GM21717 (cell line): ENCODE measurements at regions not wholly inside any gene's neighbourhood (a gene's known extent, or its start where the extent isn't known, plus 50 kb on each side); places are given as distances from the start of the nearest gene placed in this dataset.

ENCODE experiments used
- ATAC-seq: cut with Tn5 transposase; IDR thresholded peaks from one replicate; pipeline ENCODE4 v1.9.1; 2021; ENCODE audit warnings: mild to moderate bottlenecking, moderate library complexity; ENCODE audit not compliant: unreplicated experiment

DNA sequence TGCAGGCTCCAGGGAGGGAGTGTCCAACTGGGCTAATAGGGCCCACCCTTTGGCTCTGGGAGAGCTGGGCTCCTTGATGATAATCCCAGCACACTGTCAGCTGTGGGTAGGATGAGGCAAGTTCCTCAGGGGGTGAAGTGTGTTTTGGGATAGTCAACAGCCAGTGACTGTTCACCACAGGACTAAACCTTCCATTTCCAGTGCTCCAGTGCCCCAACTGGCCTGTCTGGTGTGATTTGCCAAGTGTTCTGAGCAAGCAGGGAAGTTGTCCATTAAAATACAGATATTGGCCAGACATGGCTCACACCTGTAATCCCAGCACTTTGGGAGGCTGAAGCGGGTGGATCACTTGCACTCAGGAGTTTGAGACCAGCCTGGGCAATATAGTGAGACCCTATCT is 150.9 kb downstream of the TM9SF2 start:
- ATAC-seq = no peak

GRCh38 chr13:99651016-99651415 is 149.7 kb downstream of the TM9SF2 start:
- no peak for ATAC-seq

DNA sequence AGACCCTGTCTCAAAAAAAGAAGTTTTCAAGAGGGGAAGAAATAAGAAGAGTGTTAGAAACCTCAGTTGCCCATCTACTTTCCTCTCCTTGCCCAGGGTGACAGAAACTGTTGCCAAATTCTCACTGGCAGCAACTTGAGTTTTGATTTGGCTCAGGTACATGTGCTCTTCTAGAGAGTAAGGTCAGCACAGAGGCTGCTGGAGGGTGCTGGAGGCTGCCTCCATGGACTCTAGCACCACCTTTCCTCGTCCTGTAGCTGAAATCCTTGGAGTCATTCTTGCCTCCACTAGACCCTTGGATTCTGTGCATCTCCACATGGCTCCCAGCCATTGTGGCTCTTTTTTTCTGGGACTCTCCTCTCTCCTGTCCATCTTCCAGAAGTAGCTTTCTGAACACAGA is 149.1 kb downstream of the TM9SF2 start:
- ATAC-seq = no peak

DNA sequence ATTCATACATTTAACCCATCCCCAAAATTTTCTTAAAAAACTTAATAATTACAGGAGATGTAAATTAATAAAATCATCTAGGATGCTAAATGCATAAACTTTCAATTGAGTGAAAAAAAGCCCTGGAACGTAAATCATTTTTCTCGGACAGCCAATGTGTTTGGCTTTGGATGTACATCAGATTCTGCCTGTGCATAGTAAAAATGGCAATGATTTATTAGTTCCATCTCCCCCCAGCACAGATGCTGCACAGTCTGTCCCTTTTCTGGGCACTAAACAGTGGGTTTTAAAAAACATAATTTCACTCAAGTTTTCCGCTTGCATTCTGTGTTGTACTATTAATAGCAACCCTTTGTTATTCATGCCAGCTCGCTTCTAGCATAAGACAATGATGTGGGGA is 147.7 kb downstream of the TM9SF2 start:
- no peak for ATAC-seq

DNA sequence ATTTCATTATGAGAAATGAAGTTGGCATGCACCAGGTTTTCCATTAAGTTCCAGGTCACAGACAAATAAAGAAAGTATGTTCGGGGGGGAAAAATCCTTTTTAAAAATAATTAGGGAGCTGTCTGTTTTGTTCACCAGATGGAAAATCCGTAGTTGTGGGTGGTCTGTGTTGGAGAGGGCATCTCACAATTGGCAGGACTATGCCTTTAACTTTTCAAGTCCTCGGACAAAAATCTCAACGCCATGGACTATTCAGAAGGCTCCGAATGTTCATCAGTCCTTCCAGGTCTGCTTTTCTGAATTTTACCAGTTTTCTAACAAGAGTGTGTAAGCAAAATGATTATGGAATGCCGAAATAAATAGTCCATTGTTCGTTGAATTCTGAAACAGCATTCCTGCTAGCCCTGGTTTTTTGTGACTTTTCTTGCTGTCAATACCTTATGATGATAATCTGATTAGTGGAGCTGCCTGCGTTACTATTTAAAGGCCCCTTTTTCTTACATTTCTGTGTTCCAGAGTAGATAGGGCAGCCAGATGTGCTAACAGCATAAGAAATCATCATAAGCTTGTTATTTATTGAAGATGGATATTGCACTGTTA is 146.9 kb downstream of the TM9SF2 start:
- no peak for ATAC-seq

GRCh38 chr13:99647596-99647985 is 146.3 kb downstream of the TM9SF2 start:
- no peak for ATAC-seq

GRCh38 chr13:99646866-99647595 is 145.8 kb downstream of the TM9SF2 start:
- no peak for ATAC-seq

- ATAC-seq = no peak
Measured at GRCh38 chr13:99642841-99643240, 141.6 kb downstream of the TM9SF2 start.

DNA sequence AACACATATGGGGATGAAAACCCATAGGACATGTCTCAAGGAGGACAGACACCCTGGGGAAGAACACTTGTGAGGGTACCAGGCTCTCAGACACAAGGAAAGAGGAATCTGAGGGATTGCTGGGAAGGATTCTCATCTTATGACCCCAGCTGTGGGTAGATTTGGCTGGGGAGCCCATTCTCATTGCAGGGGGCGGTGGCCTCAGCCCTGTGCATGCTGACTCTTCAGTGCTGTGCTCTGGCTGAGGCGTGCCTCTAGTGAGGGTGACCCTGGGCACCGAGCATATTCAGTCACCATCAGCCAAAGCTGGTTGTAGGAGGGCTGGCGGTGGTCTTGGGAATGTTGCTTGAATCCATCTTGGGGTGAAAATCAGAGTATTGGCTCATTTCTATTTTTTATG is 140.7 kb downstream of the TM9SF2 start:
- no peak for ATAC-seq

DNA sequence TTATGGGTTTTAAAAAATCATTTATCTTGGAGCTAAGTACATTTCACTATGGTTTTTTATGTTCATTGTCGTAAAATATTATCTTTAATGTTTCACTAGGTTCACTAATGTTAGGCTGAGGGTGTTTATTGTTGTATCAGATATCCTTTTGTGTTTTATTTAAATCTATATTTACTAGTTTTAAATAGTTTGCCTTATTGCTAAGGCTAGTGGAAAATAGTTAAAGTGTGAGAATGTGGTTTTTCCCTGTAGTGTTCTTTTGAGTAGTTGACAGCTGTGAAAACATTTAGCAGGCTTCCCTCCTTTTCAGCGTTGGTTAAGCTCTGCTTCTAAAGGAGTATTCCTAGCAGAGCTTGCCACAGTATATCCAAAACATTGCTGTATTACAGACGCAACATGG is 139.0 kb downstream of the TM9SF2 start:
- no peak for ATAC-seq

- ATAC-seq = no peak
Measured at GRCh38 chr13:99639126-99639525, 137.9 kb downstream of the TM9SF2 start.

DNA sequence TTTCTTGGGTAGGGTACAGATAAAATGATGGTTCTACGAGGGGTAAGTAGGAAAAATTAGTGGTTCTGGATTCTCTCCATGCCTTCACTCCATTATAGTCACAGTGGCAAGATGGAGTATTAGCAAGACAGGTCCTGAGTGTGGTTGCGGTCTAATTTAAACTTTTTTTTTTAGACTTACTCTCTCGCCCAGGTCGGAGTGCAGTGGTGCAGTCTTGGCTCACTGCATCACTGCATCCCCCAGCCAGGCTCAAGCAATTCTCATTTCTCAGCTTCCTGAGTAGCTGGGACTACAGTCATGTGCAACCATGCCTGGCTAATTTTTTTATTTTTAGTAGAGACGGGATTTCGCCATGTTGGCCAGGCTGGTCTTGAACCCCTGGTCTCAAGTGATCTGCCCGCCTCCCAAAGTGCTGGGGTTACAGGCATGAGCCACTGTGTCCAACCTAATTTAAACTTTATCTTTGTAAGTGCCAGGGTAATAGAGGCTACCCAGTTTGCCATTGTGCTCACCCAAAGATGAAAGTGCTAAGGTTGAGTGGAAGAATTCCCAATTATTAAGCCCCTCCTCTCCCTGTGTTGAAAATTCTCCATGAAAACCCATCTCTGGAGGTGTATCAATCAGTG is 135.6 kb downstream of the TM9SF2 start:
- peak; percentile 91 for ATAC-seq

GRCh38 chr13:99636306-99636705 is 135.0 kb downstream of the TM9SF2 start:
- ATAC-seq = no peak

- no peak for ATAC-seq
Measured at GRCh38 chr13:99634672-99635071, 133.4 kb downstream of the TM9SF2 start.

GRCh38 chr13:99630269-99630898 is 129.1 kb downstream of the TM9SF2 start:
- no peak for ATAC-seq

GRCh38 chr13:99629641-99630040 is 128.4 kb downstream of the TM9SF2 start:
- no peak for ATAC-seq

GRCh38 chr13:99628442-99628841 is 127.2 kb downstream of the TM9SF2 start:
- no peak for ATAC-seq

DNA sequence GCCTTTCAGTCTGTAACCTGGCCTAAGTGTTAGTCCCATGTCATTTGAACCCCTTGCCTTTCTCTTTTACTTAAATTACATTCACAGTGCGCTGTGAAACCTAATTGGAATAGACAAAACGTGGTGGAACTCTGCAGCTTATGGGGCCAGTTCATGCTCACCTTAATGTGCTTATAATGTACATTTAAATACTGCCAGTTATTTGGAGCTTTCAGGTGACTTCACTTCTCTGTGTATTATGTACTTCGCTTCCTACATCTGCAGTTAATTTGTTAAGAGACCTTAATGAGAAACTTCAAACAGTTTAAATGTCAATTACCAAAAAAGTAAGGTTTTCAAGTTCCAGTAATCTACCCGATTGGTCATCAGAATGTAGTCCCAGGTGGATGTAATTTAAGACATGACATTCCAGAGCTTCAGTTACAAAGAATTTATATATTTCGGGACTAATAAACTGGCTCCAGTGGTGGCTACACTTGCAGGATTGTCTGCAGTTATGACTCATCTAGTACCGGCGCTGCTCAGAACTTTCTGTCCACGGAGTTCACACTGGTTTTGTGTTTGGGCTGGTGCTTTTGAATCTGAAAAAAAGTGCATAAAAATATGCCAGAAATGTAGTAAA is 125.3 kb downstream of the TM9SF2 start:
- ATAC-seq = no peak

DNA sequence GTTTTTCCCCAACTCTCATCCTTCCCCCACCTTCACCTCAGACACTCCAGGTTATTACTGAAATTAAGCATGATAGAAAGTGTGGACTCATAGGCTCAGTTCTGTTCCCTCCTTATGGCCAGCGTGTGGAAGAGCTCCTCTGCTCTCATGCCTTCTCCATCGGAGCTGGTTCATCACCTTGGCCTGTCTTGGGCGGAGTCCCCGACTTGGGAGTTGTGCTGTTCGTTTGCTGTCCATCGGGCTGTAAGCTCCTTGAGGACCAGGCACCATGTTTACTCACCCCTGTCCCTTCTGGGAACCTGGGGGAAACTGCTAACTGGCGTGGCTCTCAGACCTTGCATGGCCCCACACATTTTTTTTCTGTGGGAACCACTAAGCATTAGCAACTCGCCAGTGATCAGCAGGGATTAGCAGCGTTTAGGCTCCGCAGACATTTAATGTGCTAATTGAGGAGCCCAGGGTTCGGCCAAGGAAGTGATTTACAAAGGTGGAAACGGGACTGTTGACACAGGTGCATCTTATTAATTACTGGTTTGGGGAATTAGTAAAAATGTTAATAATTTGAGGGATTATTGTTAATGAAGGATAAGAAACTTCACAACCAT is 123.8 kb downstream of the TM9SF2 start:
- ATAC-seq = no peak

DNA sequence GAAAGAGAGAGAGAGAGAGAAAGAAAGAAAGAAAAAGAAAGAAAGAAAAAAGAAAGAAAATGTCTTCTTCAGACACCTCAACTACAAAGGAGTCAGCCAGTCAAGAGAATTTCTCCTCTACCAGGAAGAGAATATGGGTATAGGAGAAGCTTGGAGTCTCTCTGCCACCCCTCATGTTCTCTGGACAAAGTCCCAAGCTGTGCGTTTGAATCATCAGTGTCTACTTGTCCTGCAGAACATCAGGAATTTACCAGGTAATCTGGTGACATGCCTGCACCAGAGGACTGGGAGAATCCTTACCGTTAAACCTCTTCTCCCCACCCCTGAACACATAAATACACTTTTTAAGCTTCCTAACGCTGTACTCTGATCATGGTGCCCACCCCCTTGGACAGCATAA is 119.5 kb downstream of the TM9SF2 start:
- no peak for ATAC-seq

DNA sequence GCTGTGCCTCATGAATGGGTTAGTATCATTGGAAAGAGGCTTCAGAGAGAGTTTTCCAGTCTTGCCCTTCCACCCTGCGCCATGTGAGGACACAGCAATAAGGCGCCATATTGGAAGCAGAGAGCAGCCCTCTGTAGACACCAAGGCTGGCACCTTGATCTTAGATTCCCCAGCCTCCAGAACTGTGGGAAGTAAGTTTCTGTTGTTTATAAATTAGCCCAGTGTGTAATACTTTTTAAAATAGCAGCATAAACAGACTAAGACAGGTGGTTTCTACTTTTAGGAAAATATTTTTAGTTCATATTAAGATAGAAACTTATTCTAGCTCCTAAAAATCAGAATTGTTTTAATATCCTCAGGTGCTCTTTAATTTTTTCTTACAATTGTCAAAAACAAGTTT is 117.9 kb downstream of the TM9SF2 start:
- ATAC-seq = no peak
